Activated T-cell treated with anti-CD3 and anti-CD28 coated beads, Interleukin-2, amount 50 U/mL, for 72 hours (primary cell): ENCODE measurements at regions not wholly inside any gene's neighbourhood (a gene's known extent, or its start where the extent isn't known, plus 50 kb on each side); places are given as distances from the start of the nearest gene placed in this dataset.
"Not testable (repeated sequence)": the region's sequence is repeated elsewhere in the genome, so short reads cannot be mapped to it uniquely, and the experiment has no call there.

Experiments
- ATAC-seq, 2 donors: fragments of 150-1000 bp; cut with Tn5 transposase; replicated peaks in 1 of 2; 2 replicates each; pipeline ENCODE4 v1.10.0; 2021; ENCODE audit warnings: moderate library complexity in 2 of 2, mild to moderate bottlenecking in 1 of 2
- DNase-seq, 2 donors: peaks; one replicate each; pipeline ENCODE4 v3.0.0; 2021 to 2022; ENCODE audit warnings: mixed read lengths in 1 of 2
- H3K27ac Mint-ChIP-seq: one replicate; pipeline ENCODE4 v1.8.0; 2022; ENCODE audit warnings: mild to moderate bottlenecking, moderate library complexity, mixed read lengths
- H3K27me3 Mint-ChIP-seq: one replicate; pipeline ENCODE4 v1.8.0; 2022; ENCODE audit warnings: low read depth, mixed read lengths
- H3K36me3 Mint-ChIP-seq, 2 donors: one replicate each; pipeline ENCODE4 v1.8.0; 2022; ENCODE audit warnings: mixed read lengths in 2 of 2, mild to moderate bottlenecking in 1 of 2; ENCODE audit not compliant: insufficient read depth in 2 of 2
- H3K4me1 Mint-ChIP-seq: one replicate; pipeline ENCODE4 v1.8.0; 2022; ENCODE audit warnings: low read depth, mixed read lengths
- H3K4me3 Mint-ChIP-seq, 2 donors: one replicate each; pipeline ENCODE4 v1.8.0; 2022; ENCODE audit warnings: mild to moderate bottlenecking in 2 of 2, mixed read lengths in 2 of 2, moderate library complexity in 2 of 2
- H3K9me3 Mint-ChIP-seq, 2 donors: one replicate each; pipeline ENCODE4 v1.8.0; 2022; ENCODE audit warnings: mixed read lengths in 2 of 2

DNA sequence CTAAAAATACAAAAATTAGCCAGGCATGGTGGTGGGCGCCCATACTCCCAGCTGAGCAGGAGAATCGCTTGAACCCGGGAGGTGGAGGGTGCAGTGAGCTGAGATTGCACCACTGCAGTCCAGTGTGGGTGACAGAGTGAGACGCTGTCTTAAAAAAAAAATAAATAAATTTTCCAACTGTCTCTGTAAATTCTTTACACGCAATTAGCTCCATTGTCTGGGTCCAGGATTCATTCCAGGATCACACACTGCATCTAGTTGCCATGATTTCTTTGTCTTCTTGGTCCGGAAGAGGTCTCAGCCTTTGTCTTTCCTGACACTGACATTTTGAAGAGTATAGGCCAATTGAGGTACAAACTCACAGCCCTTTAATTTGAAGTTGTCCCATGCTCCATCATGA, 167.6 kb upstream of the NYAP2 start:
- no peak overlapping the region for H3K27ac Mint-ChIP-seq
- no peak overlapping the region for H3K4me3 Mint-ChIP-seq
- DNase-seq = no peak
- H3K9me3 Mint-ChIP-seq = peaks cover 0 to 2% of the 10 kb centered on the region in 2 donors
- H3K4me1 Mint-ChIP-seq = no peaks in the 10 kb centered on the region
- no peaks in the 10 kb centered on the region for H3K27me3 Mint-ChIP-seq
- no peaks in the 10 kb centered on the region for H3K36me3 Mint-ChIP-seq
- ATAC-seq = no peak

GRCh38 chr2:225229346-225229745, 170.2 kb upstream of the NYAP2 start:
- H3K36me3 Mint-ChIP-seq, H3K9me3 Mint-ChIP-seq, H3K4me3 Mint-ChIP-seq, H3K27me3 Mint-ChIP-seq, DNase-seq, H3K4me1 Mint-ChIP-seq, ATAC-seq, H3K27ac Mint-ChIP-seq: not testable (repeated sequence)

DNA sequence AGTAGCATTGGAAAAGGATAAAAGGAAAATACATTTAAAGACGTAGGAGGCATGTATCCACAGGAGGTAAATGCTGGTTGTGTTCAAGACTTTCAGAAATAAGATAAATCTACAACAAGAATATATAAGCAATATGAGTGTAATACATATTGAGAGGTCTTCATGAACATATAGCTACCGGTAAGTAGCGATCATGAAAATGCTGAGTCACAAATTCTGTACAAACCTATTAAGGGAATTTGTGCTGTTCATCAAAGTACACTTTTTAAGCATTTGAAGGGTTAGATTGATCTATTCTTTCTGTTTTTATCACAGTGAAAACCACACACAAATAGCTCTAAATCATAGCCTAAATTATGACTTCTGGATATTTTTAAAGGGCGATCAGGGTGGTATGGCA, 173.1 kb upstream of the NYAP2 start:
- DNase-seq = no peak
- Mint-ChIP-seq H3K36me3 (no peaks in the 10 kb centered on the region), H3K9me3 (no peaks in the 10 kb centered on the region), H3K4me1 (no peaks in the 10 kb centered on the region), H3K4me3 (no peak overlapping the region), H3K27me3 (no peaks in the 10 kb centered on the region), H3K27ac (no peak overlapping the region)
- ATAC-seq = no peak

DNA sequence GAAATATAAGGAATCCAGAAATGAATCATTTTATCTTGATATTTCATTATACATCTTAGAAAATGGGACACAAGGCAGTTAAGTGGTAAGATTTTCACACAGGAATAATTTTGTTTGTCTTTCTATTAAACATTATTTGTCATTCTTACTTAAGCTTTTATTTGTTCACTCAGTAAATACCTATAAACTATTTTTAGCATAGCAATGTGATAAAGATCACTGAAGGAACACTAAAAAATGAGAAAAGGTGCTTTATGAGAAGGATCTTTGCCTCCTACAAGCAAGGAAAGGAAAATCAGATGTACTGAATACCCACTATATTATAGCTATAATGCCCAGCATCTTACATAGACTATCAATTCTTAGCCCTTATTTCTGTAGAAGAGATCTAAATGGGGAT, 176.2 kb upstream of the NYAP2 start:
- Mint-ChIP-seq H3K9me3 (no peaks in the 10 kb centered on the region), H3K27me3 (no peaks in the 10 kb centered on the region), H3K4me1 (no peaks in the 10 kb centered on the region), H3K36me3 (no peaks in the 10 kb centered on the region), H3K4me3 (no peak overlapping the region), H3K27ac (no peak overlapping the region)
- DNase-seq (no peak), ATAC-seq (no peak)

DNA sequence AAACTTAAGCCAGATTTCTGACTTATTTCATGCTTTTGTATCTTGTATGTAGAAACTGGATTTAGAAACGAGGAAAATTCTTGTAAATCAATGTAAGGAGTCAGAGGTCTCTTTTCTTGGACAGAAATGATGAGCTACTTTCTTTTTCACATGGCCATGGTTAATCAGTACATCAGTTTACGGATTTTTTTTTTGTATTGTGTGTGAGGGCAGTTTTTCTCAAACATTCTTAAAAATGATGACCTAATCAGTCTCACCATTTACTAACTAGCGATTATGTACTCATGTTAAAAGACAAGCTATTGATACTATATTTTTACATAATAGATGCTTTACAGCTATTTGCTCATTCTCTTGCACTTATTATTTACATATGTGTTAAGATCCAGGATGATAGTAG, 165.2 kb upstream of the DOCK10 start:
- Mint-ChIP-seq H3K27me3 (no peaks in the 10 kb centered on the region), H3K36me3 (peaks cover 0 to 4% of the 10 kb centered on the region in 2 donors), H3K4me1 (no peaks in the 10 kb centered on the region), H3K4me3 (no peak overlapping the region), H3K9me3 (peaks cover 2 to 3% of the 10 kb centered on the region in 2 donors), H3K27ac (no peak overlapping the region)
- ATAC-seq = no peak
- DNase-seq = no peak

- H3K4me1 Mint-ChIP-seq = no peaks in the 10 kb centered on the region
- no peaks in the 10 kb centered on the region for H3K27me3 Mint-ChIP-seq
- peaks cover 0 to 4% of the 10 kb centered on the region in 2 donors for H3K36me3 Mint-ChIP-seq
- no peak overlapping the region for H3K4me3 Mint-ChIP-seq
- DNase-seq (no peak), ATAC-seq (no peak)
- H3K27ac Mint-ChIP-seq = no peak overlapping the region
- H3K9me3 Mint-ChIP-seq = peaks cover 2 to 3% of the 10 kb centered on the region in 2 donors
These were observed 164.8 kb upstream of the DOCK10 start for GRCh38 chr2:225207043-225207442.

GRCh38 chr2:225196579-225196978, 154.3 kb upstream of the DOCK10 start:
- ATAC-seq = no peak
- Mint-ChIP-seq H3K4me3 (no peak overlapping the region), H3K36me3 (no peaks in the 10 kb centered on the region), H3K27me3 (peaks cover 4% of the 10 kb centered on the region), H3K9me3 (no peaks in the 10 kb centered on the region), H3K4me1 (no peaks in the 10 kb centered on the region), H3K27ac (no peak overlapping the region)
- no peak for DNase-seq

DNA sequence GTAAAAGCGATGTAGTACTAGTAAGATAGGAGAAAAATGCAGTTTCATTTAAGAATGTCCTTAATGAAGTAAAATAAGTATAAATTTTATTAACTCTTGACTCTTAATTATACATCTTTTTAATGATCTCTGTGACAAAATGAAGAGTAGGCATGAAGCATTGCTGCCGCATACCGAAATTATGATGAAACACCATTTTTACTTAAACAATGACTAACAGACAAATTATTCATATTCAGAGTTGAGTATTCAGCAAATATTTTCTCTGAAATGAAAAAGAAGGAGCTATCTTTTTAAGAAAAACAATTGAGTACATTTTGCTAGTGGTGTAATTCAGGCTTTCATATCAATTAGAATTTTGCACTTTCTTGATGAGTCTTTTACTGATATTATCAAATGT, 150.6 kb upstream of the DOCK10 start:
- no peak for ATAC-seq
- peaks cover 9% of the 10 kb centered on the region for H3K27me3 Mint-ChIP-seq
- no peak for DNase-seq
- no peaks in the 10 kb centered on the region for H3K4me1 Mint-ChIP-seq
- H3K4me3 Mint-ChIP-seq = no peak overlapping the region
- no peak overlapping the region for H3K27ac Mint-ChIP-seq
- no peaks in the 10 kb centered on the region for H3K9me3 Mint-ChIP-seq
- H3K36me3 Mint-ChIP-seq = no peaks in the 10 kb centered on the region

- no peak for ATAC-seq
- DNase-seq = no peak
- Mint-ChIP-seq H3K4me1 (no peaks in the 10 kb centered on the region), H3K27me3 (peaks cover 9% of the 10 kb centered on the region), H3K9me3 (no peaks in the 10 kb centered on the region), H3K27ac (no peak overlapping the region), H3K4me3 (no peak overlapping the region), H3K36me3 (no peaks in the 10 kb centered on the region)
These were observed 148.7 kb upstream of the DOCK10 start for GRCh38 chr2:225190987-225191386.

DNA sequence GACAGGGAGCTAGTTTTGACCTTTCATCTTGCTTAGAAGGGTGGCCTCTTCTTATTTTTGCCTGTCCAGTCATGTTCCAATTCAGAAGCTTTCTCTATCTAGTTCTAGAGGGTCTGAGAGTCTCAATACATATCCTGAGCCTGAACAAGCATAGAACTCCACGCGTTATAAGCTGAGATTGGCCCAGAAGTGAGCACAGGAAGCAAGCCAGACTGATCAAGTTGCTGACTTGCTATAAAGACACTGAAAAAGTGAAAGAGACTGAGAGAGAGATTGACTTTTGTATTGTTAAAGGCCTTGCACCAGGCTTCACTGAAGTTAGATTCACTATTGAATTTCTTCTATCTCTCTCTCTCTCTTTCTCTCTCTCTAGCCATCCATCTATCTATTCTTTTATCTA, 142.7 kb upstream of the DOCK10 start:
- no peak for ATAC-seq
- Mint-ChIP-seq H3K4me1 (no peaks in the 10 kb centered on the region), H3K36me3 (no peaks in the 10 kb centered on the region), H3K27me3 (peaks cover 5% of the 10 kb centered on the region), H3K9me3 (no peaks in the 10 kb centered on the region), H3K4me3 (no peak overlapping the region), H3K27ac (no peak overlapping the region)
- DNase-seq = no peak

DNA sequence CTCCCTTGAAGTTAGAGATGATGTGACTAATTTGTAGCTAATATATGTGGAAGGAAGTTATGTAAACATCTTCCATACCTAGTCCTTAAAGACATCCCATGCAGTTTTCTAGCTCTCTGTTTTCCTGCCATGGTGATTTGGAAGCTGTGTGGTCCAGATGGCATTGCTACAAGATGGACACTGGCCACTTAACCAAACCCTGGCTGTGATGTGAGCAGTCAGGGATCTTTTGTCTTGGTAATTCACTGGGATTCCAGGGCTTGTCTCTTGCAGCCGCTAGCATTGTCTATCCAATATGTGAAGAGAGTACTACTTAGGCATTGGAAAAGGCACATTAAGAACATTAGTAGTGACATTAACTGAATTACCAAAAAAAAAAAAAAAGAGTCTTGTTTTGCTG, 139.9 kb upstream of the DOCK10 start:
- ATAC-seq = no peak
- no peaks in the 10 kb centered on the region for H3K36me3 Mint-ChIP-seq

GRCh38 chr2:225177098-225177497, 134.8 kb upstream of the DOCK10 start:
- Mint-ChIP-seq H3K9me3 (no peaks in the 10 kb centered on the region), H3K27me3 (peaks cover 6% of the 10 kb centered on the region), H3K27ac (no peak overlapping the region), H3K4me3 (no peak overlapping the region), H3K4me1 (no peaks in the 10 kb centered on the region), H3K36me3 (no peaks in the 10 kb centered on the region)
- DNase-seq = no peak
- no peak for ATAC-seq

More for the DNA sequence above, 139.9 kb upstream of the DOCK10 start:
- Mint-ChIP-seq H3K4me1 (no peaks in the 10 kb centered on the region), H3K27ac (no peak overlapping the region), H3K27me3 (no peaks in the 10 kb centered on the region), H3K4me3 (no peak overlapping the region), H3K9me3 (no peaks in the 10 kb centered on the region)
- DNase-seq = no peak

DNA sequence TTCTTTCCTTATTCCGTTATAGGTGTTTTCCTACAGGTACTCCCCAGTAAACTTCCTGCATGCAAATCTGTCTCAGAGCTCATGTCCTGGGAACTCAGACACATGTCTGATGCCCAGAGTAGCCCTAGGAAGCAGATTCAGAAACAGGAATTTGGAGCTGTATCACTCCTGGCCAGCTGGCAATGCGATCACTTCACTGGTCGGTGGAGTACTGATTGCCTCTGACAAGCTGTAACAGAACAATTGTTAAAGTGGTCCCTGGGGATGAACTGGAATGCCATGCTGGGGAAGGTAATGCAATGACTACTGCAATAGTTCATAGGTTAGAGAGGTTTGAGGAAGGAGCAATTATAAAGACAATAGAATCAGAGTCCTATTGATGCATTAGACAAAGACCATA, 131.6 kb upstream of the DOCK10 start:
- no peak overlapping the region for H3K27ac Mint-ChIP-seq
- no peaks in the 10 kb centered on the region for H3K36me3 Mint-ChIP-seq
- peaks cover 6% of the 10 kb centered on the region for H3K27me3 Mint-ChIP-seq
- no peak overlapping the region for H3K4me3 Mint-ChIP-seq
- no peaks in the 10 kb centered on the region for H3K9me3 Mint-ChIP-seq
- ATAC-seq = no peak
- DNase-seq = no peak
- H3K4me1 Mint-ChIP-seq = no peaks in the 10 kb centered on the region

DNA sequence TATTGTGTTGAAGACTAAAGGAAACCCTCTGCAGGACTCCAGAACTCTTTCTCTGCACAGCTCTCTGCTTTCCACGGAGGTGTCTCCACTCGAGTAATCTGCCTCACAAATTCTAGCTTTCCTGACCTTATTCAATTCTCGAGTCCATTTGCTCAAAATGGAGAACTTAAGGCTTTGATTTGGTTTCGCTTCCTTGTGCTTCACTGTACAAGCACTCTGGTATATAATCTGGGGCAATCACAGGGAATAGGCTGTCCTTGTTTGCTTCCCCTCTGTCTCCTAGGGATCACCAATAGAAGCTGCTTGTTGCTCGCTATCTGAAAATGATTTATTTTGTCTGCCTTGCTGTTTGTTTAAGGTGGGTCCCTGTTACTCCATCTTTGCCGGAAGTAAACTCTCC, 129.1 kb upstream of the DOCK10 start:
- peaks cover 6% of the 10 kb centered on the region for H3K27me3 Mint-ChIP-seq
- DNase-seq (no peak), ATAC-seq (no peak)
- no peaks in the 10 kb centered on the region for H3K4me1 Mint-ChIP-seq
- H3K4me3 Mint-ChIP-seq = no peak overlapping the region
- no peaks in the 10 kb centered on the region for H3K9me3 Mint-ChIP-seq
- H3K36me3 Mint-ChIP-seq = no peaks in the 10 kb centered on the region
- no peak overlapping the region for H3K27ac Mint-ChIP-seq

DNA sequence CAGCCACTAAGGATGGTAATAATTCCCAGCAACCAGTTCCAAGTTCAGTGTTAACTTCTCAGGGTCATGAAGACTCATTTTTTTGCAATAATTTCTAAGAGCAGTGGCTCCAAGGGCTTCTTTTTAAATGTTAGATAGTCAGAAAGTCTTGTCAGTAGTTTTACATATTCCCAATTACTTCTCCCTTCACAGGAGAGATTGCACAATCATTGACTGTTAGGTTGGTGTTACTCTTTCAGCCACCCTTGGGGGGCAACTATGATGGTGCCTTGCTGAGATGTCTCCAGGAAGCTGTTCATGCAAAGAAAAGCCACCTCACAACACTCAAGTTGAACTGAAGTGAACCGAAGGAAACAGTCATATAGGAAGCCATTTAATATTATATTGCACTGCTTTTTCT, 127.9 kb upstream of the DOCK10 start:
- no peaks in the 10 kb centered on the region for H3K4me1 Mint-ChIP-seq
- peaks cover 6% of the 10 kb centered on the region for H3K27me3 Mint-ChIP-seq
- H3K9me3 Mint-ChIP-seq = no peaks in the 10 kb centered on the region
- no peak overlapping the region for H3K4me3 Mint-ChIP-seq
- ATAC-seq (no peak), DNase-seq (no peak)
- H3K27ac Mint-ChIP-seq = no peak overlapping the region
- no peaks in the 10 kb centered on the region for H3K36me3 Mint-ChIP-seq
